Skeletal muscle tissue (tissue), 3 donors: ENCODE measurements at regions not wholly inside any gene's neighbourhood (a gene's known extent, or its start where the extent isn't known, plus 50 kb on each side); places are given as distances from the start of the nearest gene placed in this dataset.
A peak's percentile ranks its signal among the peaks of the same experiment; 100 is the strongest.

ENCODE experiments used
- H3K27ac ChIP-seq: one replicate; pipeline ENCODE4 v1.7.0; 2013; ENCODE audit warnings: mild to moderate bottlenecking, low read depth, low read length, inconsistent platforms
- H3K27me3 ChIP-seq, 3 donors: one replicate each; pipeline ENCODE4 v1.7.0; 2013; ENCODE audit warnings: low read length in 3 of 3; ENCODE audit not compliant: control insufficient read depth in 3 of 3, insufficient read depth in 3 of 3
- H3K36me3 ChIP-seq, 3 donors: one replicate each; pipeline ENCODE4 v1.7.0; 2013; ENCODE audit warnings: low read length in 3 of 3; ENCODE audit not compliant: control insufficient read depth in 3 of 3, insufficient read depth in 3 of 3
- H3K4me1 ChIP-seq, 3 donors: one replicate each; pipeline ENCODE4 v1.7.0; 2013; ENCODE audit warnings: low read length in 3 of 3, mild to moderate bottlenecking in 3 of 3; ENCODE audit not compliant: control insufficient read depth in 3 of 3, insufficient read depth in 3 of 3
- H3K4me3 ChIP-seq, 3 donors: one replicate each; pipeline ENCODE4 v1.7.0; 2013; ENCODE audit warnings: low read length in 3 of 3
- H3K9ac ChIP-seq, 3 donors: one replicate each; pipeline ENCODE4 v1.7.0; 2013; ENCODE audit warnings: low read length in 3 of 3, mild to moderate bottlenecking in 3 of 3, moderate library complexity in 2 of 3, low read depth in 1 of 3
- H3K9me3 ChIP-seq, 3 donors: one replicate each; pipeline ENCODE4 v1.7.0; 2013; ENCODE audit warnings: low read length in 3 of 3; ENCODE audit not compliant: control insufficient read depth in 3 of 3
- donor health status: Osteomylitis.

GRCh38 chr2:235238537-235238936, 255.3 kb upstream of the AGAP1 start:
- Histone ChIP-seq H3K9me3 (no peaks in the 10 kb centered on the region), H3K27ac (no peak overlapping the region), H3K9ac (no peak overlapping the region), H3K4me1 (peaks cover 0 to 5% (median 0%) of the 10 kb centered on the region in 3 donors), H3K4me3 (no peak overlapping the region), H3K27me3 (peaks cover 0 to 17% (median 0%) of the 10 kb centered on the region in 3 donors), H3K36me3 (no peaks in the 10 kb centered on the region)

DNA sequence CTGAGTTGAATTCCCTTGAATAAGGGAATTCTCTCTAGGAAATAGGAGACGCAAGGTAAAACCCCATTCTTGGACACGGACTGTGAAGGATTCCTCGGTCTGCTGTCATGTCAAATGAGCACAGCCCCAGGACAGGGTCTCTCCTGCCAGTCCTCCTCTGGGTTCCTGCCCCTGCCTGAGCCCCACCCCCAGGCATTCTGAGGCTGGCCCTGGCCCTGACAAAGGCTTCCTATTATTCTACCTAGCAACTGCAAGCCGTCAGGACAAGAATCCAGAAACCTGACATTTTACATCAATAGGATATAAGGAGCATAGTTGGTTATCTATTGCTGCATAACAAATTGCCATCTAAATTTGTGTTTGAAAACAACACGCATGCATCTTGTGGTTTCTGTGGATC, 253.3 kb upstream of the AGAP1 start:
- no peak overlapping the region for H3K9ac ChIP-seq
- H3K36me3 ChIP-seq: no peaks in the 10 kb centered on the region
- H3K4me1 ChIP-seq: peaks cover 0 to 5% (median 0%) of the 10 kb centered on the region in 3 donors
- H3K9me3 ChIP-seq: no peaks in the 10 kb centered on the region
- H3K27me3 ChIP-seq: peaks cover 0 to 17% (median 0%) of the 10 kb centered on the region in 3 donors
- no peak overlapping the region for H3K27ac ChIP-seq
- H3K4me3 ChIP-seq: no peak overlapping the region

DNA sequence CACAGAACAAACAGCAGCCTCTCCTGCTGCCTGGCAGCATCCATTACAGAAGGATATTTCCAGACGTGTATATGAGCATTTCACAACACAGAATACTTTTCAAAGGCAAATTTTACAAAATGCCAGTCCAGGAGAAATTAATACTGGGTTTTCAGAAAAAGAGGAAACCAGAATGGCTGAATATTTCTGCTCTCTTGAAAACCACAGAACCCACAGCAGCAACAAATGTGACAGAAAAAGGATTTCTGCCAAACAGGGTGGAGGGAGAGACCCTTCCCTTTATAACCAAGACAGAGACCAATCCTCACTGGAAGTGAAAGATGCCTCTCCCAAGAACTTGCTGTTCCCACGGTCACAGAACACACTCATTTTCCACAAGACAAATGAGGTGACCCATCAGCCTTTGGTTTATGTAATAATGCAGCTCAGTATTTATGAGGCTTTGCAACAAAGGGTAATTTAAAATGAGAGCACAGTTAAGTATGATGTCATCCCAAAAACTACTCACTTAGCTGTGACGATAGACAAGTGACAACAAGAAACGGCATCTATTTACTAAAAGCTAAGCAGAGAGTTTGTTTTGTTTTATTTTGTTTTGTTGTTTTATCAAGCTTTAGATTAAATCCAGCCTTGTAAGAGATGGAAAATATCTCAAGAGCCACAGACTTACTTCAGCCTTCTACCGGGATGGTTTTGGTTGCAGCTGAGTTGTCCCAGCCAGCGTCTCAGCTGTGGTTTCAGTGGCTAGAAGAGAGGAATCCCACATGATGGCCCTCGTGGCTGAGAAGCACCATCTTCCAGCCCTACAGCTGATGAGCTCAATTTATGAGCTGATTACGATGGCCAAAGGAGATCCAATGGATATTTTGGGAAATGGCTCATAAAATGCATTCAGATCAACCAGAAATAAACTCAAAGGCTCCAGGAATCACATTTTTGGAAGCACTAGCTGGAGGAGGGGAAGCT, 249.3 kb upstream of the AGAP1 start:
- H3K36me3 ChIP-seq: no peaks in the 10 kb centered on the region
- H3K9me3 ChIP-seq: no peaks in the 10 kb centered on the region
- peaks cover 0 to 17% (median 0%) of the 10 kb centered on the region in 3 donors for H3K27me3 ChIP-seq
- H3K4me3 ChIP-seq: no peak overlapping the region
- no peak overlapping the region for H3K9ac ChIP-seq
- no peaks in the 10 kb centered on the region for H3K4me1 ChIP-seq
- peak overlapping the region; percentile 45 for H3K27ac ChIP-seq

- Histone ChIP-seq H3K9ac (no peak overlapping the region), H3K36me3 (no peaks in the 10 kb centered on the region)
Observed at GRCh38 chr2:235247001-235247400, 246.8 kb upstream of the AGAP1 start.

DNA sequence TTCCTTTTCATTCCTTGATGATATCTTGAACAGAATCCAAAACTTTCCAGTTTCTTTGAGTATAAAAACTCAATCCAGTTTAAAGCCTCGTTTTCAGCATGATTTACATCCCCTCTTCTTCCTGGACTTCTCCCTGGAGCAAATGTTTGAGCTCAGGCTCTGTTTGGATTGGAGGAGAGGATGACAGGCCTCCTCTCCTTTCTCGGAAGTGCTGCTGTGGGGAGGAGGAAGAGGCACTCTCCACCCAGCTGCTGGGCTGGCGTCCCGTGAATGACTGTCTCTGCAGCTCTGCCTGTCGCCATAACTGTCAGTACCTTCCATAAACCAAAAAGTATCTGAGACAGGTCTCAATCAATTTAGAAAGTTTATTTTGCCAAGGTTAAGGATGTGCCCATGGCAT, 238.2 kb upstream of the AGAP1 start:
- Histone ChIP-seq H3K36me3 (no peaks in the 10 kb centered on the region), H3K27ac (peak overlapping the region; percentile 30), H3K4me1 (no peaks in the 10 kb centered on the region), H3K27me3 (no peaks in the 10 kb centered on the region), H3K9ac (no peak overlapping the region), H3K4me3 (no peak overlapping the region), H3K9me3 (no peaks in the 10 kb centered on the region)

More at GRCh38 chr2:235247001-235247400, 246.8 kb upstream of the AGAP1 start:
- Histone ChIP-seq H3K4me1 (no peaks in the 10 kb centered on the region), H3K9me3 (no peaks in the 10 kb centered on the region), H3K4me3 (no peak overlapping the region), H3K27ac (no peak overlapping the region), H3K27me3 (peaks cover 0 to 9% (median 0%) of the 10 kb centered on the region in 3 donors)

- no peaks in the 10 kb centered on the region for H3K36me3 ChIP-seq
- no peak overlapping the region for H3K27ac ChIP-seq
- H3K4me1 ChIP-seq: peaks cover 0 to under 1% (median 0%) of the 10 kb centered on the region in 3 donors
- no peaks in the 10 kb centered on the region for H3K9me3 ChIP-seq
- H3K27me3 ChIP-seq: peaks cover under 1 to 6% (median 5%) of the 10 kb centered on the region in 3 donors
- no peak overlapping the region for H3K4me3 ChIP-seq
- H3K9ac ChIP-seq: no peak overlapping the region
Observed at GRCh38 chr2:235257590-235257989, 236.3 kb upstream of the AGAP1 start.

DNA sequence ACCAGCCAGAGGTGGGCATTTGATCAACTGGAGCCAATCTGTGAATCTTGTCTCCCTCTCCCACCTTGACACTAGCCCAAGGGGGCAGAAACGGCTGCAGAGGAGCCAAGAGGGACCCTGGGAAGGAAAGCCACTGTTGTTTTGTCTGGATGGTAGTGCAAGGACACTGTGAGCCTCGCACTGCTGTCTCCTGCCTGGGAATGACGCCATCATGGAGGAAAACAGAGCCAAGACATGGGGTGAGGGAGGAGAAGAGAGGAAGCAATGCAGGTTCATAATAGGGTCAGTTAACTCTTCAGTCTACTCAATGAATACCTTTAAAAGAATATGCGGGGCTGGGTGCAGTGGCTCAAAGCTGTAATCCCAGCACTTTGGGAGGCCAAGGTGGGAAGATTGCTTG, 231.1 kb upstream of the AGAP1 start:
- H3K9me3 ChIP-seq: no peaks in the 10 kb centered on the region
- H3K27ac ChIP-seq: peak overlapping the region; percentile 54
- no peak overlapping the region for H3K9ac ChIP-seq
- H3K27me3 ChIP-seq: peaks cover 5 to 9% (median 7%) of the 10 kb centered on the region in 3 donors
- H3K4me3 ChIP-seq: no peak overlapping the region
- no peaks in the 10 kb centered on the region for H3K36me3 ChIP-seq
- H3K4me1 ChIP-seq: peaks cover 0 to 9% (median 2%) of the 10 kb centered on the region in 3 donors

DNA sequence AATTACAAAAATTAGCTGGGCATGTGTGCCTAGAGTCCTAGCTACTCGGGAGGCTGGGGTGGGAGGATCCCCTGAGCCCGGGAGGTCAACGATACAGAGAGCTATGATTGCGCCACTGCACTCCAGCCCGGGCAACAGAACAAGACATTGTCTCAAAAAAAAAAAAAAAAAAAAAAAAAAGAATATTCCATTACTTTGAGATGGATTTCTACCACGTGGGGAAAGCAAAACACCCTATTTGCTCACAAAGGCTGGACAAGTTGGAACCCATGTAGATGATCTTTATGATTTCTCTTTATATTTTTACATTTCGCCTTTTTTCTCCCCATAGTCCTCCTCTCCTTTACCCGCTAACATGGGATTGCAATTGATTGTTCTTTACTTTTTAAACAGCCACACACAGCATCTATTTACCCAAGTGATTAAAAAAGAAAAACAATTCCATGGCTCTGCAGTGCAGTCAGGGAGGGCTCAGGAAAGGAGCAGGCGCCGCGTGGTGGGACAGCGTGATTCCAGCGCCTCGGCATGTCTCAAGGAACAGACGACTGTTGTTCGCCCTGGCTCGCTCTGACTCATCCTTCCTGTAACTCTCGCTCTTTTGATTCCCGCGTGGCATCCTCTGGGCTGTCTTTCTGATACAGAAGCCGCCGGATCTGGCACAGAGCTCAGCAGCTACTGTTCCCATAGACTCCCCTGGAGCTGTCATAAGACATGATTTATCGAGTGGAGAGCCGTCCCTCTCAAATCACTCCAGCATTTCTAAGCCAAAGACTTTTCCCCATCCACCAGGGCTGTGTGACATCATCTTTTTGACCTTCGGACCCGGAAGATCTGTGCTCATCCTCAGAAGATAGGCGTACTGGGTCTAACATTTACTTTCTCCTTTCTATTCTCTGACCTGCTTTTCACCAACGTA, 230.4 kb upstream of the AGAP1 start:
- Histone ChIP-seq H3K36me3 (no peaks in the 10 kb centered on the region), H3K27me3 (peaks cover 6 to 9% (median 7%) of the 10 kb centered on the region in 3 donors), H3K4me1 (peaks cover 0 to 9% (median 2%) of the 10 kb centered on the region in 3 donors), H3K27ac (peak overlapping the region; percentile 54), H3K9me3 (no peaks in the 10 kb centered on the region), H3K9ac (no peak overlapping the region), H3K4me3 (peak overlapping the region in 1 of 3 donors; percentile 17)

- Histone ChIP-seq H3K27me3 (peaks cover 6 to 9% (median 7%) of the 10 kb centered on the region in 3 donors), H3K4me1 (peaks cover 0 to 9% (median 2%) of the 10 kb centered on the region in 3 donors), H3K27ac (peak overlapping the region; percentile 54), H3K9ac (no peak overlapping the region), H3K4me3 (peak overlapping the region in 1 of 3 donors; percentile 17), H3K36me3 (no peaks in the 10 kb centered on the region), H3K9me3 (no peaks in the 10 kb centered on the region)
Observed at GRCh38 chr2:235264121-235264493, 229.7 kb upstream of the AGAP1 start.
